Hepatocyte (in vitro differentiated cells): ENCODE measurements at regions not wholly inside any gene's neighbourhood (a gene's known extent, or its start where the extent isn't known, plus 50 kb on each side); places are given as distances from the start of the nearest gene placed in this dataset.

Source experiments
- EZH2 ChIP-seq: fragments of 200-600 bp; sonication (generic); IDR thresholded peaks from 2 replicates; pipeline ENCODE4 v1.6.1; 2016; ENCODE audit warnings: antibody characterized with exemption, mild to moderate bottlenecking, borderline replicate concordance
- EZH2phosphoT487 ChIP-seq: fragments of 200-600 bp; sonication (generic); IDR thresholded peaks from one replicate; pipeline ENCODE4 v1.6.1; 2018; ENCODE audit warnings: antibody characterized with exemption, mild to moderate bottlenecking, low read depth, moderate library complexity; ENCODE audit not compliant: unreplicated experiment, severe bottlenecking
- TF ChIP-seq, protein P1 (sequence below): fragments of 200-600 bp; sonication (generic); IDR thresholded peaks from 2 replicates; pipeline ENCODE4 v1.5.1; 2016; ENCODE audit warnings: antibody characterized with exemption, mild to moderate bottlenecking; ENCODE audit not compliant: poor library complexity

DNA sequence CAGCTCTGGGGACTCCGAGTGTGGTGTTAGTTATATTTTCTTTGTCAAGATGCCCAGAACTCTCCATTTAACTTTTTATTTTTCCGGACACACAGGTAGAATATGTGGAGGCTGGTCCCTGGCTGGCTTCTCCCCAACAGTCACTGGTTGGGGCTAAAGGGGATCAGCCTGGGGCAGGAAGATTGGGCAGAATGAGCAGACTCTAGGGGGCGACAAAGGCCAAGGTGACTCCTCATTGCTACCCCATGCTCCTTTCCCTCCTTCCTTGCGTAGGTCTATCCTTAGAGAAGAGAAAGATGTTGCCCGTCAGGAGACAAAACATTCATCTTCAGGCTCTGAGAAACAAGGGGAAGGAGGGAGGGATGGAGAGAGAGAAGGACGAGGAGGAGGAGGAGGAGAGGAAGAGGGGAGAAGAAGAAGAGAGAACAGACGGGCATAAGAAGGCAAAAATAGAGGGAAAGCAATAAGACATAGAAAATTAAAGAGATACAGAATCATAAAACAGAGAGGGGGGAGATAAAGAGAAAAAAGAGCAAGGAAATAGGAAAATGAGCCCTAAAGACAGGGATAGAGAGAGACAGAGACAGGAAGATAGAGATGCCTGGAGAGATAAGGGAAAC is 89.9 kb downstream of the FOXD2 start:
- no peak for TF ChIP-seq EZH2phosphoT487
- TF ChIP-seq, protein P1, sequence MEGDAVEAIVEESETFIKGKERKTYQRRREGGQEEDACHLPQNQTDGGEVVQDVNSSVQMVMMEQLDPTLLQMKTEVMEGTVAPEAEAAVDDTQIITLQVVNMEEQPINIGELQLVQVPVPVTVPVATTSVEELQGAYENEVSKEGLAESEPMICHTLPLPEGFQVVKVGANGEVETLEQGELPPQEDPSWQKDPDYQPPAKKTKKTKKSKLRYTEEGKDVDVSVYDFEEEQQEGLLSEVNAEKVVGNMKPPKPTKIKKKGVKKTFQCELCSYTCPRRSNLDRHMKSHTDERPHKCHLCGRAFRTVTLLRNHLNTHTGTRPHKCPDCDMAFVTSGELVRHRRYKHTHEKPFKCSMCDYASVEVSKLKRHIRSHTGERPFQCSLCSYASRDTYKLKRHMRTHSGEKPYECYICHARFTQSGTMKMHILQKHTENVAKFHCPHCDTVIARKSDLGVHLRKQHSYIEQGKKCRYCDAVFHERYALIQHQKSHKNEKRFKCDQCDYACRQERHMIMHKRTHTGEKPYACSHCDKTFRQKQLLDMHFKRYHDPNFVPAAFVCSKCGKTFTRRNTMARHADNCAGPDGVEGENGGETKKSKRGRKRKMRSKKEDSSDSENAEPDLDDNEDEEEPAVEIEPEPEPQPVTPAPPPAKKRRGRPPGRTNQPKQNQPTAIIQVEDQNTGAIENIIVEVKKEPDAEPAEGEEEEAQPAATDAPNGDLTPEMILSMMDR, result peak; percentile 40
- no peak for TF ChIP-seq EZH2
